Activated CD4-positive, alpha-beta T cell treated with anti-CD3 and anti-CD28 coated beads for 36 hours (primary cell): ENCODE measurements at regions not wholly inside any gene's neighbourhood (a gene's known extent, or its start where the extent isn't known, plus 50 kb on each side); places are given as distances from the start of the nearest gene placed in this dataset.

Experiments
- ATAC-seq: fragments of 200-7000 bp; cut with Tn5 transposase; one replicate; pipeline ENCODE4 v1.10.0; 2021; ENCODE audit warnings: mild to moderate bottlenecking, moderate library complexity
- CTCF ChIA-PET: fragments of 350-600 bp; sonication (Branson Sonifier 250); formaldehyde crosslinking; loops from one replicate; lab custom pipeline; 2021; ENCODE audit warnings: antibody characterized with exemption; lab: Charles Lee
- POLR2A ChIA-PET: fragments of 350-600 bp; sonication (Branson Sonifier 250); formaldehyde crosslinking; loops from one replicate; lab custom pipeline; 2021; ENCODE audit warnings: antibody characterized with exemption, inconsistent platforms; lab: Charles Lee
- DNase-seq: peaks from one replicate; pipeline ENCODE4 v3.0.0-alpha.2; 2020
- H3K27ac Mint-ChIP-seq: one replicate; pipeline ENCODE4 v1.8.0; 2021; ENCODE audit warnings: mixed read lengths
- H3K27me3 Mint-ChIP-seq: one replicate; pipeline ENCODE4 v1.8.0; 2021; ENCODE audit warnings: mixed read lengths
- H3K36me3 Mint-ChIP-seq: one replicate; pipeline ENCODE4 v1.8.0; 2021; ENCODE audit warnings: low read depth, mixed read lengths
- H3K4me1 Mint-ChIP-seq: one replicate; pipeline ENCODE4 v1.8.0; 2021; ENCODE audit warnings: mixed read lengths
- H3K4me3 Mint-ChIP-seq: one replicate; pipeline ENCODE4 v1.8.0; 2021; ENCODE audit warnings: mild to moderate bottlenecking, moderate library complexity, mixed read lengths
- H3K9me3 Mint-ChIP-seq: one replicate; pipeline ENCODE4 v1.8.0; 2021; ENCODE audit warnings: low read depth, mixed read lengths
- intact Hi-C, 2 experiments: fragments of 100-400 bp; cut with DNase I in 1 of 2; cut with micrococcal nuclease in 1 of 2; formaldehyde crosslinking; loops; one replicate each; pipeline versions ENCODE4 v1.14.2 to v1.15.1; 2022 to 2024; cut with DNase I, micrococcal nuclease

DNA sequence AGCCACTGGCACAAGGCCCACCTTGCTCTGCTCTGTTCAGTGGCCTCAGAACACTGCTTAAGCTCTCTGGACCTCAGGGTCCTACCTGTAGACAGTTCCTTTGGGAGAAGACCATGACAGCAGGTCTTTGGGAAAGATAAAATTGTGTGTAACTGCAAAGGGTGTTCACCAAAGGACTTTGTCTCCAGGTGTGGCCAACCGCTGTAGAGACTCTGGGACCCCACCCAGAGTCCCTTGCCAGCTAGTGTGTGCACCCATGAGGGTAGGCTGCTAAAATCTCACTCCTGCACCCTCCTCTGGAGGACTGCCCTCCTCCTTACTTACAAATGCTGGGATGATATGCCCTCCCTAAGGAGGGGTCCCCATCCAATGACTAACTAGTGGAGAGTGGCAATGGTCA is 211.2 kb downstream of the TSHZ3 start:
- no peak for ATAC-seq
- Mint-ChIP-seq H3K9me3 (no peaks in the 10 kb centered on the region), H3K4me1 (no peaks in the 10 kb centered on the region)

DNA sequence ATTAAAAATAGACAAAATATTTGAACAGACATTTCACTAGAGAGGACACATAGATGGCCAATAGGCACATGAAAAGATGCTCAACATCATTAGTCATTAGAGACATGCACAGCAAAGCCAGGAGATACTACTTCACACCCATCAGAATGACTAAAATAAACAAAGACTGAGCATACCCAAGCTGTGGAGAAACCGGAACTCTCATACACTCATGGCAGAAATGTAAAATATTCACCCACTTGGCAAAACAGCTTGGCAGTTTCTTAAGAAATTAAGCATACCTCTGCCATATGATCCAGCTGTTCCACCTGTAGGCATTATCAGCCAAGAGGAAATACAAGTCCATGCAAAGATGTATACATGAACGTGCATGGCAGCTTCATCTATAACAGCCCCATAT is 213.4 kb downstream of the TSHZ3 start:
- peaks cover 13% of the 10 kb centered on the region for H3K27me3 Mint-ChIP-seq
- intact Hi-C loops = no loop called here
- no peak for DNase-seq
- no peak overlapping the region for H3K4me3 Mint-ChIP-seq
- H3K9me3 Mint-ChIP-seq = no peaks in the 10 kb centered on the region
- no peaks in the 10 kb centered on the region for H3K36me3 Mint-ChIP-seq
- no peak overlapping the region for H3K27ac Mint-ChIP-seq
- ChIA-PET POLR2A (no interaction called here), CTCF (no interaction called here)
- no peaks in the 10 kb centered on the region for H3K4me1 Mint-ChIP-seq
- ATAC-seq = no peak

More for the DNA sequence above, 211.2 kb downstream of the TSHZ3 start:
- ChIA-PET CTCF (no interaction called here), POLR2A (no interaction called here)
- no peak for DNase-seq
- H3K27me3 Mint-ChIP-seq = peaks cover 8% of the 10 kb centered on the region
- no peak overlapping the region for H3K4me3 Mint-ChIP-seq
- no peak overlapping the region for H3K27ac Mint-ChIP-seq
- intact Hi-C loops = no loop called here
- no peaks in the 10 kb centered on the region for H3K36me3 Mint-ChIP-seq

DNA sequence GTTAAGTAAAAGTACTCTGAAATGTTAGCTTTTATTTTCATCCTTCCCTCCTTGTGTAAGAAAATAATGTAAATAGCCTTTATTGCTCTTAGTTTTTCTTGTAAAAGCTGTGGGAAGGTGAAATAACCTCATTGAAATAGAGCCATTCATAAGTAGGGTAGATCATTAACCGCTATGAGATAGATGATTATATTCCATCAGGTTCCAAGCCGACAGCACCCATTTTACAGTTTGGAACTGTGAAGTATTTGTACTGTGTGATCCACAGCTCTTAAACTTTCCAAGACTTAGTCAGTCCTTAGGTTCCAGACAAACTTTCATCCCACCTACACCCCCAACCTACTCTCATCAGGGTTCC is 216.5 kb downstream of the TSHZ3 start:
- Mint-ChIP-seq H3K4me3 (no peak overlapping the region), H3K4me1 (no peaks in the 10 kb centered on the region), H3K27me3 (peaks cover 13% of the 10 kb centered on the region), H3K36me3 (no peaks in the 10 kb centered on the region), H3K27ac (no peak overlapping the region), H3K9me3 (no peaks in the 10 kb centered on the region)
- no peak for ATAC-seq
- POLR2A ChIA-PET = no interaction called here
- CTCF ChIA-PET = no interaction called here
- intact Hi-C loops = no loop called here
- DNase-seq = no peak

DNA sequence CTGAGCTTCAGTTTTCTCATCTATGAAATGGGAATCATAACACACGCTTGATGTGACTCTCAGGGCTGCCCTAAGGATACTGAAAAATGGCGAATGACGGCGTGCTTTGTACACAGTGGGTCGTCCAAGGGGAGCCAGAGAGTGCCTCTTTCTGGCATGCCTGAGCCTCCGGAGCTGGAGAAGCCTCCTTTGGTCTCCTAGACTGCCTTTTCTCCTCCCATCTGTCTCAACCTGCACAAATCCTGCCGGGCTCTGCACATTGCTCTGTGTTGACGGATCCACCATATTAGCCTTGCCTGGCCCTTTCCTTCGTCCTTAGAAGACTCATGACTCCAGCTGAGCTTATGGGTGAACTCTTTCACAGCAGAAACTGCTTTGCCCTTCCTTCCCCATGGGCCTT is 220.9 kb downstream of the TSHZ3 start:
- H3K9me3 Mint-ChIP-seq = no peaks in the 10 kb centered on the region
- DNase-seq (no peak), ATAC-seq (no peak)
- CTCF ChIA-PET = interaction anchor here (0.6 kb wide), 2 partner anchors 15 to 1260 kb away, joined by 3 read pairs; no protein-coding TSS in a partner anchor
- H3K27me3 Mint-ChIP-seq = peaks cover 5% of the 10 kb centered on the region
- no peak overlapping the region for H3K4me3 Mint-ChIP-seq
- intact Hi-C loops = no loop called here
- no peaks in the 10 kb centered on the region for H3K4me1 Mint-ChIP-seq
- no peak overlapping the region for H3K27ac Mint-ChIP-seq
- POLR2A ChIA-PET = no interaction called here
- H3K36me3 Mint-ChIP-seq = no peaks in the 10 kb centered on the region

DNA sequence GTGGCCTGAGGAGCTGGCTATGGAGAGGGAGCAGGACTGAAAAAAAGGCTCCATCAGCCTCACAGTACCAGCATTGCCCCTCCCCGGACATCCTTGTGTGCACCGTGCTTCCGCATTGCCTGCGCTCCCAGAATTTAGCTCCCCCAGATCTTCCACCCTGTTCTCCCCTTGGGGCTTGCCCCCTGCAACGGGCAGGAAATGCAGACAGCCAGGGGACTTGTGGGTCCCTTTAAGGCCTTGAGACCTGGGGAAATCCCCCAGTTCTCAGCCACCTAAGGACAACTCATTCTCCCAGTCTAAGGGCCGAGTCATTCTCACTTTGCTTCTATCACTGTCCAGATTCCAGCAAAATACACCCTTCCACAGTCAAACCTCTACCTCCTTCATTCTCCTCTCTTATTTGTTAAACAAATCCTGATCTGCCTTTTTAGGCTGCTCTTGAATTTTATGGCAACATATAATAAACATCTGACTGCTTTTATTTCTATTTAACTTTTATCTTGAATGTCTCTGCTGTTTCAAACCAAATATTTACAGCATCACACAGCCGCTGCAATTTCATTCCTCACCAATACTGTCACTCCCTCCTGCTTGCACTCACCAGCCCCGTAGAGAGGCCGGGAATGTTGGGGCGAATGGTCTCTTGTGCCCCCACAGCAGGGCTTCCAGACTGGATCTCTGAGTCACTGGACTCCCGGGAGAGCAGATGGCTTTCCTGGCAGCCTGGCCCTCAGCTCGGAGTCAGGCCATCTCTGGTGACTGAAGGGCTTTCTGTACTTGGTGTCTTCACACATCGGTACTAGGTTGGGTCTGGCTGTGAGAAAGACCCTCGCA is 221.9 kb downstream of the TSHZ3 start:
- Mint-ChIP-seq H3K36me3 (no peaks in the 10 kb centered on the region), H3K4me3 (no peak overlapping the region), H3K27ac (no peak overlapping the region), H3K27me3 (peaks cover under 1% of the 10 kb centered on the region), H3K9me3 (no peaks in the 10 kb centered on the region), H3K4me1 (no peaks in the 10 kb centered on the region)
- CTCF ChIA-PET = interaction anchor here (0.6 kb wide), 2 partner anchors 14 to 1259 kb away, joined by 3 read pairs; no protein-coding TSS in a partner anchor
- ATAC-seq (peak; percentile 51), DNase-seq (no peak)
- intact Hi-C loops = no loop called here
- POLR2A ChIA-PET = no interaction called here

DNA sequence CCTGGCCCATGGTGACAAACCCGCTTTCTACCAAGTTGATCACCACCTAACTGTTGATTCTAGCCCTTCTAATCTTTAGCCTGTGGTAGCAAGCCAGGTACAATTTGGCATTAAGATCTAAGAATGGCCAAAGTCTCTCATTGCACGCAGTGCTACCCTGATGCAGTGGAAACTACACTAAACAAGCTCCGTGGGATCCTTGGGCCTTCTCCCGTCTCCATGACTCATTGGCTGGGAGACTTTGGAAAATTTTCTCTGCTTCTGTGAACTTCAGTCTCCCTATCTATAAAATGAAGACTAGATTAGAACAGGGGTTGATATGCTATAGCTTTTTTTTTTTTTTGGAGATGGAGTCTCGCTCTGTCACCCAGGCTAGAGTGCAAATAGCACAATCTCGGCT is 223.0 kb downstream of the TSHZ3 start:
- H3K4me3 Mint-ChIP-seq = no peak overlapping the region
- CTCF ChIA-PET = no interaction called here
- POLR2A ChIA-PET = no interaction called here

DNA sequence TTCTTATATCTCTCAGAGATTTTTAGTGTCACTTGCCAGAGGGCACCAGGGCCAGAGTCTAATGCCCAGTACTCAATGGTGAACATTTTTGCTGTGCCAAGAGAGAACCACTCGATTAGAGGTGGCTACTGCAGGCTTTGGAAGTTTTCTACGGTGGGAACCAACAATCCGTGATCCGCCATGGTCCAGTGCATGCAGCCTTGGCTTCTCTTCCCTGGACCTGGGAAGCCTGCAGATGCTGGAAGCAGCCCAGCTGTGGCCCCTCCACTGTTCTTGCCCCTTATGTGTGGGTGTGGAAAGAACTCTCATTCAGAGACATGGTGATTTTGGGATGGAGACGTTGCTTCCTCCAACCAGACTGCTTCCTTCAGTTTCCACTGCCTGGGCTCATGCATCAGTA is 224.2 kb downstream of the TSHZ3 start:
- Mint-ChIP-seq H3K4me1 (no peaks in the 10 kb centered on the region), H3K9me3 (no peaks in the 10 kb centered on the region), H3K36me3 (no peaks in the 10 kb centered on the region), H3K27ac (no peak overlapping the region), H3K4me3 (no peak overlapping the region), H3K27me3 (no peaks in the 10 kb centered on the region)
- POLR2A ChIA-PET = no interaction called here
- CTCF ChIA-PET = no interaction called here
- no peak for ATAC-seq
- no peak for DNase-seq
- intact Hi-C loops = no loop called here

More for the DNA sequence above, 223.0 kb downstream of the TSHZ3 start:
- DNase-seq = no peak
- H3K27ac Mint-ChIP-seq = no peak overlapping the region
- H3K4me1 Mint-ChIP-seq = no peaks in the 10 kb centered on the region
- intact Hi-C loops = no loop called here
- ATAC-seq = no peak
- H3K36me3 Mint-ChIP-seq = no peaks in the 10 kb centered on the region
- no peaks in the 10 kb centered on the region for H3K27me3 Mint-ChIP-seq
- H3K9me3 Mint-ChIP-seq = no peaks in the 10 kb centered on the region

DNA sequence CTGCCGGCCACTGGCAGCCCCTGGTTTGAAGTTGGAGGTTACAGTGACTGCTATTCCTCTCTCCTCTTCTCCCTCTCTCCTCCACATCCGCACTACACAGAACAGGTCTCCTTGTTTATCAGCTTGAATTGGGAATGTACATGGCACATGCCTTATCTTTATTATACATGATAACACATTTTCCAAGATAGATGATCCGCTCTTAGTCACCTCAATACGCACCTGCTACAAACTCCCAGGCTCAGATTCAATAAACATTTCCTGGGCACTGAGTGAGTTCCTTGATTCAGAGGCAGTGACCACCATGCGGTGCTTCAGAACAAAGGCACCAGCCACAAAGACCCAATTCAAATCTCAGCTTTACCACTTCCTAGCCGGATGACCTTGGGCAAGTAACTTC is 227.7 kb downstream of the TSHZ3 start:
- no peaks in the 10 kb centered on the region for H3K4me1 Mint-ChIP-seq
- CTCF ChIA-PET = no interaction called here
- intact Hi-C loops = no loop called here
- H3K9me3 Mint-ChIP-seq = no peaks in the 10 kb centered on the region
- H3K27ac Mint-ChIP-seq = no peak overlapping the region
- POLR2A ChIA-PET = no interaction called here
- ATAC-seq (no peak), DNase-seq (no peak)
- no peaks in the 10 kb centered on the region for H3K27me3 Mint-ChIP-seq
- H3K4me3 Mint-ChIP-seq = no peak overlapping the region
- no peaks in the 10 kb centered on the region for H3K36me3 Mint-ChIP-seq

DNA sequence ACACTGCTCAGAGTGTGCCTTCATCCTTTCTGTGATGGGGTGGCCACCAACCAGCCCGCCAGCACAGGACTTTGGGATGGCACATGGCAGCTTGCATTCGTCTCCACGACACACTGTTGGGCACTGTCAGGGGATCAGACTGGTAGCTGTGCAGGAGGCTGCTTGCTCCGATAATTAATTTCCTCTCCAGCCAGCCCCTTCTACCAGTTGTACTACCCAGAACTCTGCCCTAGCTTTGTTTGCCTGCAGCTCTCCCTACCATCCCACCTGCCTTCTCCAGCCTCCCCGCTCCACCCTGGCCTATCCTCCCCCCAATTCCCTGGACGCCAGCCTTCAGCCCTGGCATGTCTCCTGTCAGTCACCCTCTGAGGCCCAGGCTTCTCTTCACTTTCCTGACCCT is 228.3 kb downstream of the TSHZ3 start:
- intact Hi-C loops = no loop called here
- ChIA-PET POLR2A (no interaction called here), CTCF (interaction anchor here (0.6 kb wide), 1 partner anchor 826 kb away, joined by 3 read pairs; no protein-coding TSS in a partner anchor)
- no peak for DNase-seq
- Mint-ChIP-seq H3K4me3 (no peak overlapping the region), H3K36me3 (no peaks in the 10 kb centered on the region), H3K4me1 (no peaks in the 10 kb centered on the region), H3K9me3 (no peaks in the 10 kb centered on the region), H3K27ac (no peak overlapping the region), H3K27me3 (no peaks in the 10 kb centered on the region)
- ATAC-seq = no peak

DNA sequence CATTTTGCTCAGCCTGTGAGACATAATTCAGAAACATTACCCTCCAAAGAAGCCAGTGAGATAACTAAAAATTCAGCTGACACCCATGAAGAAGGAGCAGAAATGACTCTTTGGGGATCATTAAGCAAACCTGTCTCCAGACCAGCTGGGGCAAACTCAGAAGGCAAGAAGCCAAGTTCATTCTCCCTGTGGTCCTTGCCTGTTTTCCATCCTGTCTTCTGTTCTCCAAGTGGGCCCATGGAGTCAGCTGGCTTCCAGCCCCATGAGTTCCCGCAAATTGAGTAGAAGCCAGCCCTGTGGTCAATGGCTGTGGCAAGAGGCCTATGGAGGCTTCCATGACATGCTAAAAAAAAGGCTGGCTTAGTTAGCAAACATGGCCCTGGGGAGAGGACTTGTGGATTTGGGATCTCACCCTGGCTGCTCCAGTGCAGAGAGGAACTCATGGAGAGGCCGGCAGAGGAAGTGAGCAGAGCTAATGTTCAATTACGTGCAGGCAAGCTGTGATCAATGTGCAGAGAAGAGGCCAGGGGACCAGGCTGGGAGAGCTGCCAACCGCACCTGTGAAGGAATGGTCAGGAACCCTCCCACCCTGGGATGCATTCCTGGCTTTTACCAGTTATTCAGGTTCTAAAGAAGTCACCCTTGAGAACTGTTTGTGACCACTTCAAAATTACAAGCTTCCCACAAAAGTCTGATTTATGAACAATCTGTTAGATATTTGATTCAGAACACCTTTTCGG is 229.1 kb downstream of the TSHZ3 start:
- no peak overlapping the region for H3K4me3 Mint-ChIP-seq
- H3K27me3 Mint-ChIP-seq = no peaks in the 10 kb centered on the region
- H3K36me3 Mint-ChIP-seq = no peaks in the 10 kb centered on the region
- no peaks in the 10 kb centered on the region for H3K9me3 Mint-ChIP-seq
- H3K27ac Mint-ChIP-seq = no peak overlapping the region
- ChIA-PET CTCF (interaction anchor here (0.7 kb wide), 1 partner anchor 423 kb away, joined by 3 read pairs; no protein-coding TSS in a partner anchor), POLR2A (interaction anchor here (0.5 kb wide), 1 partner anchor 20 kb away, joined by 3 read pairs; no protein-coding TSS in a partner anchor)
- DNase-seq (no peak), ATAC-seq (no peak)
- no peaks in the 10 kb centered on the region for H3K4me1 Mint-ChIP-seq
- intact Hi-C loops = no loop called here

DNA sequence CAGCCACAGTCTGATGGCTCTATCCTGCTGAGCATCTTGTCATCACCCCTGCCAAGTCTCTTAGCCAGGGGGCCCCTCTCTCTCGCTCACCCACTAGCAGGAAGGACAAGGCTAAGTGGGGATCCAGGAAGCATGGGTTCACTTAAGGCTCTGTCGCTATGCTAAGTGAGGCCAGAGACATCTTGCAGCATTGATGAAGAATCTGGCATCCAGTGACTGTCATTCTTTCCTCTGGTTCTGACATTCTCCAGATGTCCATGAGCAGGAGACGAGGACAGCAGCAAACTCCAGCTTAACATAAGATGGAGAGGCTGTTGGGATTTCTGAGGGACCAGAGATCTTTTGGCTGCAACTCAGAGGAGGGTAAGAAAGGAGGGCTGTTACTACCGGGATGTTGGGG is 230.2 kb downstream of the TSHZ3 start:
- no peak overlapping the region for H3K4me3 Mint-ChIP-seq
- CTCF ChIA-PET = no interaction called here

More for the DNA sequence above, 230.2 kb downstream of the TSHZ3 start:
- H3K36me3 Mint-ChIP-seq = no peaks in the 10 kb centered on the region
- intact Hi-C loops = no loop called here
- H3K27ac Mint-ChIP-seq = no peak overlapping the region
- DNase-seq (no peak), ATAC-seq (no peak)
- H3K9me3 Mint-ChIP-seq = no peaks in the 10 kb centered on the region
- H3K4me1 Mint-ChIP-seq = no peaks in the 10 kb centered on the region
- POLR2A ChIA-PET = no interaction called here
- peaks cover 3% of the 10 kb centered on the region for H3K27me3 Mint-ChIP-seq
